HG03442 (cell line): ENCODE measurements at regions not wholly inside any gene's neighbourhood (a gene's known extent, or its start where the extent isn't known, plus 50 kb on each side); places are given as distances from the start of the nearest gene placed in this dataset.
A peak's percentile ranks its signal among the peaks of the same experiment; 100 is the strongest.

Experiments
- ATAC-seq: cut with Tn5 transposase; IDR thresholded peaks from one replicate; pipeline ENCODE4 v1.9.1; 2021; ENCODE audit warnings: mild to moderate bottlenecking, moderate library complexity; ENCODE audit not compliant: unreplicated experiment

DNA sequence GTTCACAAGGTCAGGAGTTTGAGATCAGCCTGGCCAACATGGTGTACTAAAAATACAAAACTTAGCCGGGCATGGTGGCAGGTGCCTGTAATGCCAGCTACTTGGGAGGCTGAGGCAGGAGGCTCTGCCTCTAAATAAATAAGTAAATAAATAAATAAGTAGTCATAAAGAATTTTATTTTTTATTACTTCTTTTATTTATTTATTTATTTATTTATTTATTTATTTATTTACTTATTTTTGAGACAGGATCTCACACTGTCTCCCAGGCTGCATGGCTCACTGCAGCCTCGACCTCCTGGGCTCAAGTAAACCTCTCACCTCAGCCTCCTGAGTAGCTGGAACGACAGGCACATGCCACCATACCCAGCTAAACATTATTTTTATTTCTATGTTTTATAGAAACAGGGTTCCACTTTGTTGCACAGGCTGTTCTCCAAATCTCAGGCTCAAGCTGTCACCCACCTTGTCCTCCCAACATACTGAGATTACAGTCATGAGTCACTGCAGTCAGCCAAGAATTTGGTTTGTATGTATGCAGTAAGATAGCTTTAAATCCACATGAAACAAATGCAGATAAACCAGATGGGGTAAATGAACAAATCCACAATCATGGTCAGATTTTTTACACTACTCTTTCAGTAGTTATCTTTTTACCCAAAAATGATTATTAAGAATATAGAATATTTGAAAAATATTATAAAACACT lies 523.3 kb upstream of the RGS18 start:
- ATAC-seq: no peak

GRCh38 chr1:191636345-191636744 lies 521.9 kb upstream of the RGS18 start:
- ATAC-seq: no peak

DNA sequence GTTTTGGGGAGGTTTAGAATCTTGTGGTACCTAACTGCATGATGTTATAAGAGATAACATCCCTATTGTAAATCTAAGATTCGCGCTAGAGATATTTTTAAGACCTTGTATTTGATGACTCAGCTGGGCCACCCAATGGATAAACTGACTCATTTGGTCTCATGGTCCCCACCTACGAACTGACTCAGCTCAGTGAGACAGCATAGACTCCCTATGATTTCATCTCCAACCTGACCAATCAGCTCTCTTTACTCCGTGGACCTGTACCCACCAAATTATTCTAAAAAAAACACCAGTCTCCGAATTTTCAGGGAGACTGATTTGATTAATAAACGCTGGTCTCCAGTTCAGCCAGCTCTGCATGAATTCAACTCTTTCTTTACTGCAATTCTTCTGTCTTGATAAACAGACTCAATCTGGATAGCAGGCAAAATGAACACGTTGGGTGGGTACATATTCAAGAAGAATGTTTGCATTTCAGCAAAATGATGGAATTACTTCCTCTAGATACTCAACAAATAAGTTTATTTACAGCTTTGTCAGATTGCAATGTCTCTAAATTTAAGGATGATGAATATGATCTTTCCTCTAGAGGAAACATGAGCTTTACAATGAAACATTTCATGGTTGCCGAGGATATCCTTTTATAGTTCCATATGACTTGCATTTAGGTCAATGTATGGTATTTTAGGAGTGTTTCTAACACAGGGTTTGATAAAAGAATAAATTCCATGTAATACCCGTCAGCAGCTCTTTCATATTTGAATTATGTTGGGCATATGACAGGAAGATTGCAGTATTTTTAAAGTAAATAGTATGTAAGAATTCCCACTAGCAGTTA lies 516.6 kb upstream of the RGS18 start:
- no peak for ATAC-seq

DNA sequence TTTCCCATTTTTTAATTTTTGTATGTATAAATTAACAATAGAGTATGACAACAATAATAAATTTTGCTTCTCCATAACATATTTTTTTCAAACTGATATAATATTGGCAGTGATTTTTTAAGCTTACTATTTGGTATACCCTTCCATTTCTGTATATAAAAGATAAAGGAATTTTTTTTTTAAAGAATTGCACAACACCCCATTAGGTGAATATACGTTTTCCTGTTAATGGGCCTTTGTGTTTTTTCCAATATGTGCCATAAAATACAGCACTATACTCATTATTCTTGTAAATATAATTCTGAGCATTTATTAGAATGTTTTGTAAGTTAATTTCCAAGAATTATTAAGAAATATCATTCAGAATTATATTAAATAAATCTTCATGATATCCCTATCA lies 515.2 kb upstream of the RGS18 start:
- no peak for ATAC-seq

DNA sequence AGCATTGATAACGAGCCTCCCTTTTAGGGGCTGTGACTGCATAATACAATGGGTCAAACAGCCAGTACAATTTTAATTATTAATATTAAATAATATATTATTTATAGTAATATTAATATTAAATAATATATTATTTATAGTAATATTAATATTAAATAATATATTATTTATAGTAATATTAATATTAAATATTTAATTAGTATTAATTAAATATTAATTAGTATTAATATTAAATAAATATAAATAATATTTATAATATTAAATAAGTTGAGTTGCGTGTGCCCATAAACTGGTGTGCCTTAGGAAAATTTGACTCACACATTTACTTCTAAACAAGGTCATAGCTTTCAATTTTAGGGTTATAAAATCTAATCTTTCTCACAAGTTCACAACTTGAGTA lies 509.3 kb upstream of the RGS18 start:
- ATAC-seq: no peak

- ATAC-seq: no peak
These were observed 496.2 kb upstream of the RGS18 start for GRCh38 chr1:191662051-191662450.

DNA sequence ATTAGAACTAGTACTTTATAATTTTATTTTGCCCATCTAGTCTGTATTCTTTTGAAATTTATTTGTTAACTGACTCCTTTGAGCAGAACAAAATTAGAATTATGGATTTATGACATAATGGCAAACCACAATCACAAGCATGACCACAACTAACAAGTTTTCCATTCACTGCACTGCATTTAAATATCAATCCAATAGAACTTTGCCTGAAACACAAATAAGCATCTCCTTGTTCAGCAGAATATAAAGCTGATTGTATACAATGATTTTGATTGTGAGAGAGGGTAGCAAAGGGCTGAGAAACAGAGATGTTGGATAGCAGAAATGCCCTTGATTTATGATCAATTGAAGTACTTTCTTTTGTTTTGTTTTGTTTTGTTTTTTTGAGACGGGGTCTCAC lies 495.5 kb upstream of the RGS18 start:
- no peak for ATAC-seq

- ATAC-seq: no peak
These were observed 489.7 kb upstream of the RGS18 start for GRCh38 chr1:191668525-191668924.

GRCh38 chr1:191669629-191670028 lies 488.6 kb upstream of the RGS18 start:
- ATAC-seq: no peak

- no peak for ATAC-seq
These were observed 487.0 kb upstream of the RGS18 start for GRCh38 chr1:191671236-191671635.

GRCh38 chr1:191674626-191675179 lies 483.6 kb upstream of the RGS18 start:
- no peak for ATAC-seq

DNA sequence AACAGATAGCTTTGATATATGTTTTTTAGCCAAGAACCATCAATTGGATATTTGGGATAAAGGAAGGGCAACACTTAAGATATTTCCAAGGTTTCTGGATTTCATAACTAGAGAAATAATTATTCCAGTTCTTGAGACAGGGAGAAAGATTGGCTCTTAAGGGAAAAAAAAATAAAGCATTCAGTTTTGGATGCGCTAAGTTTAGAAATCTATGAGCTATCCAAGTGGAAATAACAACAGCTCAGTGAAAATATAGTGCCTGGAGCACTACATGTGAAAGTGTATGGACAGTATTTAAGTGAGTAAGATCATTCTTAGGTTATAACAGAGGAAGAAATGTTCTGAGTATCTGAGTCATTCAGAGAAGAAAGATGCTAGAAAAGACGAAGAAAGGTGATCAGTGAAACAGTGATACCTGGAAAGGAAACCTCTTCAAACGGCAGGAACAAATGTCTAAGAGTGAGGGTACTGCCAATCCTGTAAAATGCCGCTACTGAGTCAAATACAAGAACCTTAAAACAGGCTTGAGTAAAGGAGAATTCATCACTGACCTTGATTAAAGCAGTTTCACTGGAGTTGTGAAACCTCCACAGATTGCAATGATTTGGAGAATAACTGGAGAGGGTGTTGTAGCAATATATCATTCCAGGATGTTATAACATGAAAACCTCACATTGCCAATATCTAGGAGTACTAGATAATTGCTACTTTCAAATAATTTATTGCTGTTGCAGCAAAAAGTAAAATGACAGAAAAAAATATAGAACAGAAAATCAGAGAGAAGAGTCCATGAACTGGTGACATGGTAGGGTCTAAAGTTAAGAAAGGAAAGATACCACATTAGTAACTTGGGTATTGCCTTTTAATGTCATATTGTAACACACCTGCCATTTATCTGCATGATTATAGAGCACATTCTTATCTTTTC lies 482.1 kb upstream of the RGS18 start:
- no peak for ATAC-seq

DNA sequence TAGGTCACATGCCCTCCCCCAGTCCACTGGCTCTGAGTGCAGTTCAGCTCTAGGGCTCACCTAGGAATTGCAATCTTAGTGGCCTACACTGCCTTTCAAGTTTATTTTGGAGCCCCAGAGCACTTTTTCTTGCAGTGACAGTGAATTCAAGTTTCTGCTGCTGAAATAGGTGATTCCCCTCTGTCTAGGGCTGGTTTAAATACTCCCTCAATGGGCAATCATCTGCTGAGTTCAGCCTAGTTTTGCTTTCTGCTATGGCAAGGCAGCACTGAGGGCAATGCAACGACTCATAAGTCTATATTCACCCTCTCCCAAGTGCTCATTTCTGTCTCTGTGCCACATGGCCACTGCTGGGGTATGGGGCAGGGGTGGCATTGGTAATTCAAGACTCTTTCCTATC lies 472.6 kb upstream of the RGS18 start:
- ATAC-seq: no peak

DNA sequence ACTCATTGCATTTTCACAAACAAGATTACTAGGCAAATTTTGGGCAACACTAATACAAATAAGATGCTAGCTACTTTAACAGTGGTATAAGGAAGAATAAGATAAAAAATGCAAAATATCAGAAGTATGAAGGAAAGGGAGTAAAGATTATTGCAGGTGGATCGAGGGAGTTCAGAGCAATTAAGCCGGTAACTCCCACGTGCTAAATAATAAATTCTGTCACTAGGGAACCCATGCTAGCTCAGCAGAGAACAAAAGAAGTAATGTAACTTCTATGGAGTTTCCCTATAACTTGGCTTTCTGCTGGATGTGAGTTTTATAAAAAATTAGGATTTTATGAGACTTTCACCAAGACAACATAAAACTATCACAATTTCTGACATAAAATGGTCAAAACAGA lies 470.5 kb upstream of the RGS18 start:
- no peak for ATAC-seq

DNA sequence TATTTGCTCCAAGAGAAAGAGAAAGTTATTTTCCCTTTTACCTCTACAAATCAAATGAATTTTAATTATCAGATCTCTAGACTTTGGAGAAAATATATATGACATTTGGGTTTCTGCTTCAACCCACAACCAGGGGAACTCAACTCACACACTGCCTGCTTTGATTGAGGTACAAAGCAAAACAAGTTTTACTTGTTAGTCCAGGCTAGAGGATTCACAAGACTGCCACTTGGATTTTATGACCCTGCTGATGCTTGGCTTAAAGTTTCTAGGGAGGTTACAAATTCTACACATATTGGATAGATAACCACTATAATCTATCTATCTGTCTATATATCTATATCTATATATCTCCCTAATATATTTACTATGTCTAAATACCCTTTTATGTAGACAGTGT lies 467.3 kb upstream of the RGS18 start:
- no peak for ATAC-seq

DNA sequence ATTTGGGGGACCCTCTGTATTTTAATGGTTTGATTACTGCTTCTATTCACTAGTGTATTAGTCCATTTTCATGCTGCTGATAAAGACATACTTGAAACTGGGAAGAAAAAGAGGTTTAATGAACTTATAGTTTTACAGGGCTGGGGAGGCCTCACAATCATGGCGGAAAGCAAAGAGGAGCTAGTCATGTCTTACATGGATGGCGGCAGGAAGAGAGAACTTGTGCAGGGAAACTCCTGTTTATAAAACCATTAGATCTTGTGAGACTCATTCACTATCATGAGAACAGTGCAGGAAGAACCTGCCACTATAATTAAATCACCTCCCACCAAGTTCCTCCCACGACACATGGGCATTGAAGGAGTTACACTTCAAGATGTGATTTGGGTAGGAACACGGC lies 464.5 kb upstream of the RGS18 start:
- ATAC-seq: no peak

- peak; percentile 94 for ATAC-seq
These were observed 462.4 kb upstream of the RGS18 start for GRCh38 chr1:191695865-191696264.

DNA sequence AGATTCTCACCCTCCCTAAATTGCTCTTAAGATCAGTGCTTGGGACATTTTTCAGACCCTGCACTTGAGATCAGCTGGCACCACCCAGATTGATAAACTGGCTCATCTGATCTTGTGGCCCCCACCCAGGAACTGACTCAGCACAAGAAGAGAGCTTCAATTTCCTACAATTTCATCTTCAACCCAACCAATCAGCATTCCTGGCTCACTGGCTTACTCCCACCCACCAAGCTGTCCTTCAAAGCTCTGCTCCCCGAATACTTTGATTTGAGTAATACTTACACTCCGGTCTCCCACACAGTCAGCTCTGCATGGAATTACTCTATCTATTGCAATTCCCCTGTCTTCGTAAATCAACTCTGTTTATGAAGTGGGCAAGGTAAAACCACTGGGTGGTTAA lies 461.9 kb upstream of the RGS18 start:
- no peak for ATAC-seq

DNA sequence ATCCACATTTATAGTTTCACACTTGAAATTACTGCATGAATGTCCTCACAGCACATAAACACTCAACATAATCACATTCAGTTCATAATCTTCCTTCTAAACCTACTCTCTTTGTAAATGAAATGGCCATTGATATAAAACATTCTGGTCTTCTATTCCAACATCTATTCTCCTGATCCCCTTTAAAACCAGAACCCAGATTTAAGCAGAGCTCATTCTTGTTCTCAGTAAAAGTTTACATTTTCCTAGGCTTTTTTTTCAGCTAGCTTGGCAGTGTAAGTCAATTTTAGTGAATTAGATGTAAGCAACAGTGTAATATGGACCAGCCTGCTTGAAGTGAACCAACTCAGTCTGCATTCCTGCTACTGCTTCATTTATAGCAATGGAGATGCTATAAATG lies 460.7 kb upstream of the RGS18 start:
- no peak for ATAC-seq

DNA sequence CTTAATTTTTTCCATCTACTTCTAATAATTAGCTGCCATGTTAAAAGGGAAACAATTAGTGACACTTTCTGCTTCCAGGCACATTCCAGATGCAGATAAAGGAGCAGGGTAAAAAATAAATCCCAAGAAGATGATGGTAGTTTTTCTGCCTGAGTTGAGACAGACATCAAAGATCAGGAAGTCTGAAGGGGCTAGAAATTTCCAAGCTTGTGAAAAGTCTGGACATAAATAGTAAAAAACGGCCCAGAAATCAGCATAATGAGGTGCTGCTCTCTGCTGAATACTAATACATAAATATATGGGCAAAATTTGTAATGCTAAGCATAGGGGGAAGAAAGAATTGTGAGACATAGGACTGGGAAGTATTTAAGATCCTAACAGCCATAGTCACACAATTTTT lies 460.0 kb upstream of the RGS18 start:
- ATAC-seq: no peak

DNA sequence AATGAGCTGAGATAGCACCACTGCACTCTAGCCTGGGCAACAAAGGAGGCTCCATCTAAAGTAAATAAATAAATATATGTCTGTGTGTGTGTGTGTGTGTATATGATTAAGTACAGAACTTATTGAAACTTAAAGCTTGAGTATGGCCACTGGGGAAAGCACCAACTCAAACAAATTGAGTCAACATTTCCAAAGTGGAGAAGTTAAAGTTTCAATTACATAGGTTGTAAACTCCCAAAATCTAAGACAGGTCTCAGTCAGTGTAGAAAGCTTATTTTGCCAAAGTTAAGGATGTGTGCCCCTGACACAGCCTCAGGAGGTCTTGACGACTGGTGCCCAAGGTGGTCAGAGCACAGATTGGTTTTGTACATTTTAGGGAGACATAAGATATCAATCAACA lies 458.9 kb upstream of the RGS18 start:
- ATAC-seq: peak; percentile 24
